RCC 7860 (cell line): ENCODE measurements at regions not wholly inside any gene's neighbourhood (a gene's known extent, or its start where the extent isn't known, plus 50 kb on each side); places are given as distances from the start of the nearest gene placed in this dataset.
"Not testable (repeated sequence)": the region's sequence is repeated elsewhere in the genome, so short reads cannot be mapped to it uniquely, and the experiment has no call there.

Source experiments
- DNase-seq: peaks from one replicate; pipeline ENCODE4 v3.0.0-alpha.2; 2015; ENCODE audit warnings: low spot score
- FAIRE-seq: peaks from 2 replicates; lab custom pipeline; 2012; peaks lifted over from hg19 to GRCh38; lab: Jason Lieb, UNC

- no peak for FAIRE-seq
- DNase-seq, result no peak
Measured at GRCh38 chr14:23828616-23829015, 125.0 kb upstream of the DHRS4 start.

- FAIRE-seq, result peak; percentile 85
- peak; percentile 85 for DNase-seq
Measured at GRCh38 chr14:23829736-23830471, 123.7 kb upstream of the DHRS4 start.

GRCh38 chr14:23831596-23831995, 122.0 kb upstream of the DHRS4 start:
- DNase-seq, result peak; percentile 5

GRCh38 chr14:23861666-23862065, 91.9 kb upstream of the DHRS4 start:
- no peak for DNase-seq
- no peak for FAIRE-seq

More at GRCh38 chr14:23831596-23831995, 122.0 kb upstream of the DHRS4 start:
- no peak for FAIRE-seq

GRCh38 chr14:23862513-23862912, 91.1 kb upstream of the DHRS4 start:
- DNase-seq, result no peak
- no peak for FAIRE-seq

- no peak for DNase-seq
- FAIRE-seq, result no peak
Measured at GRCh38 chr14:23863836-23864235, 89.7 kb upstream of the DHRS4 start.

- no peak for FAIRE-seq
- DNase-seq, result no peak
Measured at GRCh38 chr14:23864259-23864658, 89.3 kb upstream of the DHRS4 start.

GRCh38 chr14:23864861-23865260, 88.7 kb upstream of the DHRS4 start:
- no peak for DNase-seq
- no peak for FAIRE-seq

GRCh38 chr14:23865502-23865901, 88.1 kb upstream of the DHRS4 start:
- no peak for FAIRE-seq
- DNase-seq, result no peak

- no peak for DNase-seq
- no peak for FAIRE-seq
Measured at GRCh38 chr14:23866269-23866668, 87.3 kb upstream of the DHRS4 start.

- no peak for DNase-seq
- FAIRE-seq, result no peak
Measured at GRCh38 chr14:23869078-23869719, 84.4 kb upstream of the DHRS4 start.

- no peak for DNase-seq
- no peak for FAIRE-seq
Measured at GRCh38 chr14:23876160-23876750, 77.3 kb upstream of the DHRS4 start.

- DNase-seq (no peak), FAIRE-seq (no peak)
Measured at GRCh38 chr14:23877111-23877510, 76.5 kb upstream of the DHRS4 start.

- DNase-seq (no peak), FAIRE-seq (no peak)
Measured at GRCh38 chr14:23877538-23878180, 75.9 kb upstream of the DHRS4 start.

- DNase-seq (no peak), FAIRE-seq (no peak)
Measured at GRCh38 chr14:23881282-23881681, 72.3 kb upstream of the DHRS4 start.

- FAIRE-seq (no peak), DNase-seq (no peak)
Measured at GRCh38 chr14:23883684-23884540, 69.7 kb upstream of the DHRS4 start.

- FAIRE-seq, result no peak
- no peak for DNase-seq
Measured at GRCh38 chr14:23884541-23884904, 69.0 kb upstream of the DHRS4 start.

GRCh38 chr14:23887536-23887935, 66.0 kb upstream of the DHRS4 start:
- DNase-seq (no peak), FAIRE-seq (no peak)

- not testable (repeated sequence) for FAIRE-seq, DNase-seq
Measured at GRCh38 chr14:23891717-23892116, 61.9 kb upstream of the DHRS4 start.

- not testable (repeated sequence) for DNase-seq, FAIRE-seq
Measured at GRCh38 chr14:23892289-23892688, 61.3 kb upstream of the DHRS4 start.
